Lower leg skin (tissue), 3 donors: ENCODE measurements at regions not wholly inside any gene's neighbourhood (a gene's known extent, or its start where the extent isn't known, plus 50 kb on each side); places are given as distances from the start of the nearest gene placed in this dataset.

Experiments
- POLR2A ChIP-seq, 2 donors: fragments of 450-650 bp; IDR thresholded peaks; one replicate each; pipeline ENCODE4 v1.6.1; 2016 to 2017; ENCODE audit warnings: antibody characterized with exemption in 2 of 2, mild to moderate bottlenecking in 1 of 2, moderate library complexity in 1 of 2
- TF ChIP-seq, protein P1 (sequence below), 3 donors: fragments of 450-650 bp; IDR thresholded peaks; one replicate each; pipeline ENCODE4 v1.5.1; 2016; ENCODE audit warnings: antibody characterized with exemption in 3 of 3, mild to moderate bottlenecking in 3 of 3, moderate library complexity in 2 of 3

DNA sequence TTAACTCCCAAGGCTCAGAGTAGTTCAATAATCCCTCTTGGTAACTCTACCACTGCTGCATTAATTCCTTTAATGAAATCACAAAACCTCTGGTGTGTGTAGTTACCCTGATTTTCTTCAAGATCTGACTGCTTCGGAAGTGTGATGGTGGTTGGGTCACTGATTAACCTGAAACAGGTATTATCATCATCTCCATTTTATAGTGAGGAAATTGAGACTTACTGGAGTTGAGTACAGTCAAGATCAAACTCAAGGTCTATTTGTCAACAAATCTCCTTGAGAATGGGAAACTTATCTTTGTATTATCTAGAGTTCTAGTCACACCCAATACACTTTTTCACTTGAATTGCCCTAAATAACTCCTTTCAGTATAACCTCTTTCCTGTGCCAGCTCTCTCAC is 233.5 kb downstream of the BTG1 start:
- TF ChIP-seq, protein P1, sequence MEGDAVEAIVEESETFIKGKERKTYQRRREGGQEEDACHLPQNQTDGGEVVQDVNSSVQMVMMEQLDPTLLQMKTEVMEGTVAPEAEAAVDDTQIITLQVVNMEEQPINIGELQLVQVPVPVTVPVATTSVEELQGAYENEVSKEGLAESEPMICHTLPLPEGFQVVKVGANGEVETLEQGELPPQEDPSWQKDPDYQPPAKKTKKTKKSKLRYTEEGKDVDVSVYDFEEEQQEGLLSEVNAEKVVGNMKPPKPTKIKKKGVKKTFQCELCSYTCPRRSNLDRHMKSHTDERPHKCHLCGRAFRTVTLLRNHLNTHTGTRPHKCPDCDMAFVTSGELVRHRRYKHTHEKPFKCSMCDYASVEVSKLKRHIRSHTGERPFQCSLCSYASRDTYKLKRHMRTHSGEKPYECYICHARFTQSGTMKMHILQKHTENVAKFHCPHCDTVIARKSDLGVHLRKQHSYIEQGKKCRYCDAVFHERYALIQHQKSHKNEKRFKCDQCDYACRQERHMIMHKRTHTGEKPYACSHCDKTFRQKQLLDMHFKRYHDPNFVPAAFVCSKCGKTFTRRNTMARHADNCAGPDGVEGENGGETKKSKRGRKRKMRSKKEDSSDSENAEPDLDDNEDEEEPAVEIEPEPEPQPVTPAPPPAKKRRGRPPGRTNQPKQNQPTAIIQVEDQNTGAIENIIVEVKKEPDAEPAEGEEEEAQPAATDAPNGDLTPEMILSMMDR (IDR thresholded peaks at IDR 0.05): no peak
- TF ChIP-seq POLR2A (IDR thresholded peaks at IDR 0.05): no peak
